Chondrocyte (in vitro differentiated cells): ENCODE measurements at regions not wholly inside any gene's neighbourhood (a gene's known extent, or its start where the extent isn't known, plus 50 kb on each side); places are given as distances from the start of the nearest gene placed in this dataset.

ENCODE experiments used
- DNase-seq: peaks from one replicate; pipeline ENCODE4 v3.0.0; 2021; ENCODE audit warnings: mixed read lengths, low spot score
- H3K27ac Mint-ChIP-seq: one replicate; pipeline ENCODE4 v1.8.0; 2021; ENCODE audit warnings: mild to moderate bottlenecking, moderate library complexity, mixed read lengths; ENCODE audit not compliant: unreplicated experiment
- H3K27me3 Mint-ChIP-seq: 2 replicates; pipeline ENCODE4 v1.8.0; 2021; ENCODE audit warnings: low read depth, mixed read lengths
- H3K36me3 Mint-ChIP-seq: 2 replicates; pipeline ENCODE4 v1.8.0; 2021; ENCODE audit warnings: low read depth, mixed read lengths
- H3K4me1 Mint-ChIP-seq: 2 replicates; pipeline ENCODE4 v1.8.0; 2021; ENCODE audit warnings: low read depth, mild to moderate bottlenecking, mixed read lengths
- H3K4me3 Mint-ChIP-seq: one replicate; pipeline ENCODE4 v1.8.0; 2021; ENCODE audit warnings: mild to moderate bottlenecking, moderate library complexity, mixed read lengths; ENCODE audit not compliant: unreplicated experiment
- H3K9me3 Mint-ChIP-seq: 2 replicates; pipeline ENCODE4 v1.8.0; 2021; ENCODE audit warnings: low read depth, mixed read lengths
- CTCF ChIP-seq: fragments of 200-600 bp; sonication (generic); IDR thresholded peaks from 2 replicates; pipeline ENCODE4 v1.5.0; 2021; ENCODE audit warnings: antibody characterized with exemption, mild to moderate bottlenecking, moderate library complexity

DNA sequence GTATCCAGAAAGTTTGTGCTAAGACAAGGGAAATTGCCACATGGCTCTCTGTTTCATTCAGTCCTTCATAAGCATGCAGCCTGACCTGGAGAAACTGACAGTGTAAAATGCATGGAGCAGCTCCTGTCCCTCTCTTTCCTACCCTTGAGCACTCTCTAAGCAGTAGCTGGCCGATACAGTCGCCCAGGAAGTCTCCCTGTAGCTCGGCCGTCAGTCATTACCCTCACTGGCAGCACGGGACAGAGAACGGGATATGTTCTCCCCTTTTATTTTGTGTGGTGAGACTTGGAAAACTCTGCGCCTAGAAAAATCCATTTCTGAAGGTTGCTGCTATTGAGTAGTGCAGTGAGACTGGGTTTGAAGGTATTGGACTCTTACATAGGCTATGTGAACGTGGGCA is 56.8 kb upstream of the KCNMB1 start:
- no peak overlapping the region for H3K4me3 Mint-ChIP-seq
- no peak for TF ChIP-seq CTCF
- no peak overlapping the region for H3K27ac Mint-ChIP-seq
- H3K27me3 Mint-ChIP-seq, result no peaks in the 10 kb centered on the region
- H3K36me3 Mint-ChIP-seq, result peaks cover 2% of the 10 kb centered on the region
- DNase-seq, result no peak
- H3K4me1 Mint-ChIP-seq, result peaks cover 6% of the 10 kb centered on the region
- H3K9me3 Mint-ChIP-seq, result peaks cover 4% of the 10 kb centered on the region

GRCh38 chr5:170444969-170445505 is 55.9 kb upstream of the KCNMB1 start:
- no peak overlapping the region for H3K27ac Mint-ChIP-seq
- peaks cover 2% of the 10 kb centered on the region for H3K36me3 Mint-ChIP-seq
- DNase-seq, result no peak
- no peak for TF ChIP-seq CTCF
- H3K9me3 Mint-ChIP-seq, result peaks cover 4% of the 10 kb centered on the region
- no peaks in the 10 kb centered on the region for H3K4me1 Mint-ChIP-seq
- no peak overlapping the region for H3K4me3 Mint-ChIP-seq
- H3K27me3 Mint-ChIP-seq, result no peaks in the 10 kb centered on the region

- Mint-ChIP-seq H3K27me3 (no peaks in the 10 kb centered on the region), H3K9me3 (peaks cover 4% of the 10 kb centered on the region), H3K27ac (no peak overlapping the region), H3K4me1 (no peaks in the 10 kb centered on the region), H3K4me3 (no peak overlapping the region), H3K36me3 (peaks cover 2% of the 10 kb centered on the region)
- TF ChIP-seq CTCF, result no peak
- no peak for DNase-seq
Measured at GRCh38 chr5:170444181-170444580, 55.0 kb upstream of the KCNMB1 start.

DNA sequence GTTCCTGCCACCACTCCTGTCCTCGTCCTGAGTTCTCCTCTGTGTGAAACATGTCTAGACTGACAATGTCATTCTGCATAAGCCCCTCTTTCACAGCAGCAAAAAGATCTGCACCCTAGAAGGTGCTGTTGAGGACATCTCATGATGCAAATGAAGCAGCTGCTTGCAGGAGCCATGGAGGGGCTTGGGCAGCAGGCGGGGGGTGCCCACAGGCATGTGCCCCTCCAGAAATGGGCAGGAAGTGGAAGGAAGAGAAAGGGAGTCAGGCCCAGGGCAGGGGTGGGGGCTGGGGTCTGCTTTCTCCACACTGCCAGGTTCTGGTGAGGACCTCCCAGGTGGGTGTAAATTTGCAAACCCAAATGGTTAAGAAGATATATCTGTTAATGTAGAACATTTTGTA is 54.5 kb upstream of the KCNMB1 start:
- H3K9me3 Mint-ChIP-seq, result peaks cover 4% of the 10 kb centered on the region
- no peak overlapping the region for H3K27ac Mint-ChIP-seq
- no peak for TF ChIP-seq CTCF
- H3K36me3 Mint-ChIP-seq, result peaks cover 2% of the 10 kb centered on the region
- no peak overlapping the region for H3K4me3 Mint-ChIP-seq
- no peak for DNase-seq
- H3K27me3 Mint-ChIP-seq, result no peaks in the 10 kb centered on the region
- H3K4me1 Mint-ChIP-seq, result no peaks in the 10 kb centered on the region

- TF ChIP-seq CTCF, result no peak
- no peak overlapping the region for H3K27ac Mint-ChIP-seq
- no peaks in the 10 kb centered on the region for H3K27me3 Mint-ChIP-seq
- no peaks in the 10 kb centered on the region for H3K4me1 Mint-ChIP-seq
- no peak overlapping the region for H3K4me3 Mint-ChIP-seq
- peaks cover 3% of the 10 kb centered on the region for H3K9me3 Mint-ChIP-seq
- DNase-seq, result no peak
- peaks cover 2% of the 10 kb centered on the region for H3K36me3 Mint-ChIP-seq
Measured at GRCh38 chr5:170442921-170443320, 53.8 kb upstream of the KCNMB1 start.
